Chondrocyte (in vitro differentiated cells): ENCODE measurements at regions not wholly inside any gene's neighbourhood (a gene's known extent, or its start where the extent isn't known, plus 50 kb on each side); places are given as distances from the start of the nearest gene placed in this dataset.

Experiments
- DNase-seq: peaks from one replicate; pipeline ENCODE4 v3.0.0; 2021; ENCODE audit warnings: mixed read lengths, low spot score
- H3K27ac Mint-ChIP-seq: one replicate; pipeline ENCODE4 v1.8.0; 2021; ENCODE audit warnings: mild to moderate bottlenecking, moderate library complexity, mixed read lengths; ENCODE audit not compliant: unreplicated experiment
- H3K27me3 Mint-ChIP-seq: 2 replicates; pipeline ENCODE4 v1.8.0; 2021; ENCODE audit warnings: low read depth, mixed read lengths
- H3K36me3 Mint-ChIP-seq: 2 replicates; pipeline ENCODE4 v1.8.0; 2021; ENCODE audit warnings: low read depth, mixed read lengths
- H3K4me1 Mint-ChIP-seq: 2 replicates; pipeline ENCODE4 v1.8.0; 2021; ENCODE audit warnings: low read depth, mild to moderate bottlenecking, mixed read lengths
- H3K4me3 Mint-ChIP-seq: one replicate; pipeline ENCODE4 v1.8.0; 2021; ENCODE audit warnings: mild to moderate bottlenecking, moderate library complexity, mixed read lengths; ENCODE audit not compliant: unreplicated experiment
- H3K9me3 Mint-ChIP-seq: 2 replicates; pipeline ENCODE4 v1.8.0; 2021; ENCODE audit warnings: low read depth, mixed read lengths
- TF ChIP-seq, protein P1 (sequence below): fragments of 200-600 bp; sonication (generic); IDR thresholded peaks from 2 replicates; pipeline ENCODE4 v1.5.0; 2021; ENCODE audit warnings: antibody characterized with exemption, mild to moderate bottlenecking, moderate library complexity

GRCh38 chrX:136975684-136976470 lies 57.9 kb downstream of the GPR101 start:
- Mint-ChIP-seq H3K27ac (peak overlapping the region; percentile 2), H3K9me3 (peaks cover 12% of the 10 kb centered on the region), H3K27me3 (no peaks in the 10 kb centered on the region), H3K4me1 (peaks cover 4% of the 10 kb centered on the region), H3K36me3 (no peaks in the 10 kb centered on the region), H3K4me3 (no peak overlapping the region)
- DNase-seq, result no peak
- TF ChIP-seq, protein P1, sequence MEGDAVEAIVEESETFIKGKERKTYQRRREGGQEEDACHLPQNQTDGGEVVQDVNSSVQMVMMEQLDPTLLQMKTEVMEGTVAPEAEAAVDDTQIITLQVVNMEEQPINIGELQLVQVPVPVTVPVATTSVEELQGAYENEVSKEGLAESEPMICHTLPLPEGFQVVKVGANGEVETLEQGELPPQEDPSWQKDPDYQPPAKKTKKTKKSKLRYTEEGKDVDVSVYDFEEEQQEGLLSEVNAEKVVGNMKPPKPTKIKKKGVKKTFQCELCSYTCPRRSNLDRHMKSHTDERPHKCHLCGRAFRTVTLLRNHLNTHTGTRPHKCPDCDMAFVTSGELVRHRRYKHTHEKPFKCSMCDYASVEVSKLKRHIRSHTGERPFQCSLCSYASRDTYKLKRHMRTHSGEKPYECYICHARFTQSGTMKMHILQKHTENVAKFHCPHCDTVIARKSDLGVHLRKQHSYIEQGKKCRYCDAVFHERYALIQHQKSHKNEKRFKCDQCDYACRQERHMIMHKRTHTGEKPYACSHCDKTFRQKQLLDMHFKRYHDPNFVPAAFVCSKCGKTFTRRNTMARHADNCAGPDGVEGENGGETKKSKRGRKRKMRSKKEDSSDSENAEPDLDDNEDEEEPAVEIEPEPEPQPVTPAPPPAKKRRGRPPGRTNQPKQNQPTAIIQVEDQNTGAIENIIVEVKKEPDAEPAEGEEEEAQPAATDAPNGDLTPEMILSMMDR, result no peak

GRCh38 chrX:136967966-136968365 lies 65.8 kb downstream of the GPR101 start:
- no peaks in the 10 kb centered on the region for H3K36me3 Mint-ChIP-seq
- H3K4me3 Mint-ChIP-seq, result no peak overlapping the region
- no peak overlapping the region for H3K27ac Mint-ChIP-seq
- TF ChIP-seq, protein P1, result no peak
- no peaks in the 10 kb centered on the region for H3K27me3 Mint-ChIP-seq
- H3K9me3 Mint-ChIP-seq, result peaks cover 13% of the 10 kb centered on the region
- DNase-seq, result no peak
- no peaks in the 10 kb centered on the region for H3K4me1 Mint-ChIP-seq

DNA sequence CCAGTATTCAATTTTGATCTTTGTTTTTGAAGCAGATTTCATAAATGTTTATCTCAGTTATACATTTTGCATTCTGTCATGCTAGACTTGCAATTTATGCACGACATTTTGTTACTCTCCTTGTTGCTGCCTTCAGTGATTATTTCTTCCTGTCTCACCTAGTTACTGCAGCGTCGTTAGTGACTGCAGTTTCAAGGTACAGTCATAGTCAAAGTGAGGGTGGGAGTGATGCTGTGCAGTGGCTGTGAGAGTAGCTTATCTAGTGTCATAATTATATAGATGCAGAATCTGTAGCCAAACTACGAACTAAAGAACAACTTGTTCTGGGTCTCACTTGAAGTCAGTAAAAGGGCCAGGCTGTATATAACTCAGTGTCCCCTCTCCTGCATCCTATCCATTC lies 69.8 kb downstream of the GPR101 start:
- Mint-ChIP-seq H3K4me3 (no peak overlapping the region), H3K27me3 (no peaks in the 10 kb centered on the region), H3K4me1 (no peaks in the 10 kb centered on the region), H3K9me3 (peaks cover 7% of the 10 kb centered on the region), H3K36me3 (no peaks in the 10 kb centered on the region), H3K27ac (no peak overlapping the region)
- no peak for DNase-seq
- TF ChIP-seq, protein P1, result no peak

GRCh38 chrX:136961594-136962135 lies 72.1 kb downstream of the GPR101 start:
- H3K4me3 Mint-ChIP-seq, result no peak overlapping the region
- no peaks in the 10 kb centered on the region for H3K4me1 Mint-ChIP-seq
- no peaks in the 10 kb centered on the region for H3K27me3 Mint-ChIP-seq
- H3K9me3 Mint-ChIP-seq, result peaks cover 3% of the 10 kb centered on the region
- no peaks in the 10 kb centered on the region for H3K36me3 Mint-ChIP-seq
- no peak for DNase-seq
- TF ChIP-seq, protein P1, result no peak
- H3K27ac Mint-ChIP-seq, result no peak overlapping the region

DNA sequence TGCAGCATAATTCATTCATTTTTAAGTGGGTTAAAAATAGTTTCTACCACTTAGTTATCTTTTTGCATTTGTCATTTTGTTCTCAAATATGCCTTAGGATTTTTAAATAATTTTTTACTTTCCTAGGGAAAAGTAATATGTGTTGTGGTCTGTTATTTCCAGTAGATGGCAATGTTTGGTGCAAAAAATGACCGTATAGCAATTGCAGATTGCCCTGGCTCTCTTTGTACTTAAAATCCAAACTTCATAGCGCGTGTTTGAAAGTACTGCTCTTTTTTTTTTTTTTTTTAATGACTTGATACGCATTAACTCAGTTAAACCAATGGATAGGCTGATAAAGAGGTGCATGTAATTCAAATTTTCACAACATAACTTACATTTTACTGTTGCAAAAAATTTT lies 74.4 kb upstream of the RBMX start:
- H3K9me3 Mint-ChIP-seq, result no peaks in the 10 kb centered on the region
- no peaks in the 10 kb centered on the region for H3K27me3 Mint-ChIP-seq
- H3K36me3 Mint-ChIP-seq, result no peaks in the 10 kb centered on the region
- DNase-seq, result no peak
- no peak overlapping the region for H3K27ac Mint-ChIP-seq
- H3K4me3 Mint-ChIP-seq, result no peak overlapping the region
- no peaks in the 10 kb centered on the region for H3K4me1 Mint-ChIP-seq
- TF ChIP-seq, protein P1, result peak; percentile 77
